ENCODE measurements at regions not wholly inside any gene's neighbourhood (a gene's known extent, or its start where the extent isn't known, plus 50 kb on each side); places are given as distances from the start of the nearest gene placed in this dataset.

DNA sequence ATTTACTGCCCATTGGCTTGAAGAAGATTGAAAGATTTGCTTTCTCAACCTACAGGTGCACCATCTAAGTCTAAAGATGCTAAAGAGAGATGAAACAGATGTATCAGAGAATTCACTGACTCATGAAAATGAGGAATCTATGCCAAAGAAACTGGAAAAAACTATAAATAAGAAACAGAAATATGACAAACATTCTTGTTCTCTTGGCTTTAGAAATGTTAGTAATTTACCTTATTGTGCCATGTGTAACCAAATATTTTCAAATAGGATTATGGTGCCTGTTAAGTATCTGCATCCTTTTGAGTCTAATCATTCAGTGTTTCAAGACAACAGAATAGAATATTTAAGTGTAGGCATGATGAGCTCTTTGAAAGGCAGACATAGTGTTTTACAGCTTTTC is 271.5 kb downstream of the MEX3B start:
- Histone ChIP-seq H3K27ac (ENCODE audit: low read length) (no peak overlapping the region), H2AFZ (ENCODE audit: low read length) (no peak overlapping the region), H3K4me1 (ENCODE audit: low read length) (no peaks in the 10 kb centered on the region), H3K79me2 (ENCODE audit: low read length) (no peaks in the 10 kb centered on the region), H3K4me2 (ENCODE audit: low read depth, low read length) (no peak overlapping the region), H3K9me3 (replicated peaks; ENCODE audit: insufficient read depth, low read length) (no peaks in the 10 kb centered on the region), H4K20me1 (ENCODE audit: insufficient read depth, low read length) (no peaks in the 10 kb centered on the region), H3F3A (ENCODE audit: insufficient read depth, low read length) (no peaks in the 10 kb centered on the region), H3K9me2 (replicated peaks; ENCODE audit: insufficient read depth, low read length) (no peaks in the 10 kb centered on the region), H3K27me3 (replicated peaks; ENCODE audit: insufficient read depth, low read length) (no peaks in the 10 kb centered on the region), H3K4me3 (ENCODE audit: low read length) (no peak overlapping the region), H3K36me3 (replicated peaks; ENCODE audit: insufficient read depth, low read length) (no peaks in the 10 kb centered on the region), H3K9ac (ENCODE audit: low read length) (no peak overlapping the region)
- TF ChIP-seq EZH2phosphoT487 (IDR thresholded peaks at IDR 0.05; ENCODE audit: low read length) (no peak), EZH2 (optimal IDR thresholded peaks at IDR 0.05; ENCODE audit: low read depth, low read length) (no peak)
- TF ChIP-seq, protein P1, sequence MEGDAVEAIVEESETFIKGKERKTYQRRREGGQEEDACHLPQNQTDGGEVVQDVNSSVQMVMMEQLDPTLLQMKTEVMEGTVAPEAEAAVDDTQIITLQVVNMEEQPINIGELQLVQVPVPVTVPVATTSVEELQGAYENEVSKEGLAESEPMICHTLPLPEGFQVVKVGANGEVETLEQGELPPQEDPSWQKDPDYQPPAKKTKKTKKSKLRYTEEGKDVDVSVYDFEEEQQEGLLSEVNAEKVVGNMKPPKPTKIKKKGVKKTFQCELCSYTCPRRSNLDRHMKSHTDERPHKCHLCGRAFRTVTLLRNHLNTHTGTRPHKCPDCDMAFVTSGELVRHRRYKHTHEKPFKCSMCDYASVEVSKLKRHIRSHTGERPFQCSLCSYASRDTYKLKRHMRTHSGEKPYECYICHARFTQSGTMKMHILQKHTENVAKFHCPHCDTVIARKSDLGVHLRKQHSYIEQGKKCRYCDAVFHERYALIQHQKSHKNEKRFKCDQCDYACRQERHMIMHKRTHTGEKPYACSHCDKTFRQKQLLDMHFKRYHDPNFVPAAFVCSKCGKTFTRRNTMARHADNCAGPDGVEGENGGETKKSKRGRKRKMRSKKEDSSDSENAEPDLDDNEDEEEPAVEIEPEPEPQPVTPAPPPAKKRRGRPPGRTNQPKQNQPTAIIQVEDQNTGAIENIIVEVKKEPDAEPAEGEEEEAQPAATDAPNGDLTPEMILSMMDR (IDR thresholded peaks at IDR 0.05; ENCODE audit: low read length) = no peak
- no peak for DNase-seq

DNA sequence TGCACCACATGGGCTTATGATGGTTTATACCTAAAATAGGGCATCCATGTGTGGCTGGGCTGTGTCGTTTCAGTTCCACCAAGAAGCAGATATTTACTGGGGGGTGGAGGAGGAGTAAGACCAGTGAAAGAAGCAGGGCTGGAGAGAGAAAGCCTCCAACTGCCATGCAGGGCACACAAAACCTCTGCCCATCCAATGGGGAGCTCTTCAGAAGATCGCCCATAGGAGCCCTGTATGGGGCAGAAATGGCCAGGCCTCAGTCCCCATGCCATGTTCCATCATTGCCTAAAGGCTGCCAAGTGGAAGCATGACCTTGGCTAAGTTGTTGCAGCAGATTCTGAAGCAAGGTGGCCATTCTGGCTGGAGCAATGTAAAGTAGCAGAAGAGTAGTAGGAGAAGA is 277.0 kb downstream of the MEX3B start:
- Histone ChIP-seq H3F3A (ENCODE audit: insufficient read depth, low read length) (no peaks in the 10 kb centered on the region), H3K4me2 (ENCODE audit: low read depth, low read length) (no peak overlapping the region), H3K9me3 (replicated peaks; ENCODE audit: insufficient read depth, low read length) (no peaks in the 10 kb centered on the region), H3K9me2 (replicated peaks; ENCODE audit: insufficient read depth, low read length) (no peaks in the 10 kb centered on the region), H2AFZ (ENCODE audit: low read length) (no peak overlapping the region), H3K9ac (ENCODE audit: low read length) (no peak overlapping the region), H3K79me2 (ENCODE audit: low read length) (no peaks in the 10 kb centered on the region), H3K27ac (ENCODE audit: low read length) (no peak overlapping the region), H4K20me1 (ENCODE audit: insufficient read depth, low read length) (no peaks in the 10 kb centered on the region), H3K27me3 (replicated peaks; ENCODE audit: insufficient read depth, low read length) (no peaks in the 10 kb centered on the region), H3K4me1 (ENCODE audit: low read length) (no peaks in the 10 kb centered on the region), H3K4me3 (ENCODE audit: low read length) (no peak overlapping the region), H3K36me3 (replicated peaks; ENCODE audit: insufficient read depth, low read length) (no peaks in the 10 kb centered on the region)
- no peak for DNase-seq
- TF ChIP-seq EZH2phosphoT487 (IDR thresholded peaks at IDR 0.05; ENCODE audit: low read length) = no peak
- TF ChIP-seq EZH2 (optimal IDR thresholded peaks at IDR 0.05; ENCODE audit: low read depth, low read length) = no peak
- TF ChIP-seq, protein P1 (IDR thresholded peaks at IDR 0.05; ENCODE audit: low read length) = no peak

GRCh38 chr15:81766829-81767475 is 278.9 kb downstream of the MEX3B start:
- Histone ChIP-seq H3K4me2 (ENCODE audit: low read depth, low read length) (no peak overlapping the region), H3K4me1 (ENCODE audit: low read length) (no peaks in the 10 kb centered on the region), H3K27ac (ENCODE audit: low read length) (no peak overlapping the region), H3K79me2 (ENCODE audit: low read length) (no peaks in the 10 kb centered on the region), H3K9me2 (replicated peaks; ENCODE audit: insufficient read depth, low read length) (no peaks in the 10 kb centered on the region), H3F3A (ENCODE audit: insufficient read depth, low read length) (no peaks in the 10 kb centered on the region), H4K20me1 (ENCODE audit: insufficient read depth, low read length) (no peaks in the 10 kb centered on the region), H2AFZ (ENCODE audit: low read length) (no peak overlapping the region), H3K9ac (ENCODE audit: low read length) (no peak overlapping the region), H3K4me3 (ENCODE audit: low read length) (no peak overlapping the region), H3K36me3 (replicated peaks; ENCODE audit: insufficient read depth, low read length) (no peaks in the 10 kb centered on the region), H3K27me3 (replicated peaks; ENCODE audit: insufficient read depth, low read length) (no peaks in the 10 kb centered on the region), H3K9me3 (replicated peaks; ENCODE audit: insufficient read depth, low read length) (no peaks in the 10 kb centered on the region)
- no peak for DNase-seq
- no peak for TF ChIP-seq EZH2phosphoT487 (IDR thresholded peaks at IDR 0.05; ENCODE audit: low read length)
- TF ChIP-seq EZH2 (optimal IDR thresholded peaks at IDR 0.05; ENCODE audit: low read depth, low read length) = no peak
- TF ChIP-seq, protein P1 (IDR thresholded peaks at IDR 0.05; ENCODE audit: low read length) = no peak

Measured in MM.1S (cell line).